Fibroblast of villous mesenchyme (primary cell): ENCODE measurements at regions not wholly inside any gene's neighbourhood (a gene's known extent, or its start where the extent isn't known, plus 50 kb on each side); places are given as distances from the start of the nearest gene placed in this dataset.
"Not testable (repeated sequence)": the region's sequence is repeated elsewhere in the genome, so short reads cannot be mapped to it uniquely, and the experiment has no call there.

Source experiments
- DNase-seq: peaks from one replicate; pipeline ENCODE4 v3.0.0-alpha.2; 2010; ENCODE audit warnings: low read depth
- H3K4me3 ChIP-seq: 2 replicates; pipeline ENCODE4 v1.5.1; 2011; ENCODE audit warnings: low read depth, mild to moderate bottlenecking, low read length
- CTCF ChIP-seq: IDR thresholded peaks from 2 replicates; pipeline ENCODE4 v1.5.1; 2012; ENCODE audit warnings: low read depth, mild to moderate bottlenecking, low read length; ENCODE audit not compliant: insufficient read depth

GRCh38 chr13:88248393-88248792 lies 577.2 kb downstream of the SLITRK5 start:
- no peak for DNase-seq
- H3K4me3 ChIP-seq = no peak overlapping the region
- TF ChIP-seq CTCF = no peak

GRCh38 chr13:88257706-88258105 lies 586.5 kb downstream of the SLITRK5 start:
- no peak for DNase-seq
- H3K4me3 ChIP-seq = no peak overlapping the region
- TF ChIP-seq CTCF = no peak

- TF ChIP-seq CTCF = no peak
- no peak overlapping the region for H3K4me3 ChIP-seq
- DNase-seq = no peak
These were observed 592.6 kb downstream of the SLITRK5 start for GRCh38 chr13:88263808-88264207.

- H3K4me3 ChIP-seq = no peak overlapping the region
- DNase-seq = no peak
- TF ChIP-seq CTCF = no peak
These were observed 610.7 kb downstream of the SLITRK5 start for GRCh38 chr13:88281841-88282240.

GRCh38 chr13:88285329-88285728 lies 614.2 kb downstream of the SLITRK5 start:
- TF ChIP-seq CTCF = no peak
- H3K4me3 ChIP-seq = no peak overlapping the region
- no peak for DNase-seq

- DNase-seq = no peak
- no peak for TF ChIP-seq CTCF
- no peak overlapping the region for H3K4me3 ChIP-seq
These were observed 617.2 kb downstream of the SLITRK5 start for GRCh38 chr13:88288326-88288725.

GRCh38 chr13:88291731-88292130 lies 620.6 kb downstream of the SLITRK5 start:
- DNase-seq, H3K4me3 ChIP-seq: not testable (repeated sequence)
